ENCODE measurements at regions not wholly inside any gene's neighbourhood (a gene's known extent, or its start where the extent isn't known, plus 50 kb on each side); places are given as distances from the start of the nearest gene placed in this dataset.
A peak's percentile ranks its signal among the peaks of the same experiment; 100 is the strongest.

DNA sequence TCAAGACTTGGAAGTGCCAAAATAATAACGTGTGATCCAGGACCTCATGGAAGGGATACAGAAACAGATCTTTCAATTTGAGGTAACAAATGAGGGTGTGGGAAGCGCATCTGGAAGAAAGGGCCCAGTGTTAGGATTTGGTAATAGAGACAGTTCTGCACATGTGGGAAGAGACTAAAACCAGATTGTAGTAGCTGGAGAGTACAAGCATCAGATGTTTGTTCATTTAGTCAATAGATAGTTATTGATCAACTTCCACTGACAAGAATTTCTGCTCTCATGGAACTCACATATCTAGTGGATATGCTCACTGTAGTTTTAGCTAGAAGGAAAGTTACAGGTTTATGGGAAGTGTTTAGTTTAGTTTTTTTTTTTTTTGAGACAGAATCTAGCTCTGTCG, 153.6 kb downstream of the TLR5 start:
- H3K4me3 ChIP-seq (ENCODE audit: low read depth, low read length), result no peak overlapping the region
- DNase-seq (ENCODE audit: low read depth), result no peak

DNA sequence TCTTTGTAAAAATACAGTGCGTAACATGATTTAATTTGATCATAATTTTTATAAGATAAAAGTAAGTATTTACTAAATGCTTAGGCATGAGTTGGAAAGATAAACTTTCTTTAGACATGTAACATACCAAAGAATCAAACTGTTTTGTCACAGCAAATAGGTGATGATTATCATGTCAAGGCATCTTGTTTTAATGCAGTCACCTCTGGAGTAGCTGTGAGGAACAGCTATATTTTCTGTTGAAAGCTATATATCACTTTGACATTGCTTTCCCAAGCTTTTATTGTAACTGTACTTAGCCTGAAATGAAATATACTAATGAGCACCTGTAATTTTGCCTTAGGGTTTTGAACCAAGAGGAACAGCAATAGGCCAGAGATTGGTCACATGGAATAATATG, 151.9 kb downstream of the TLR5 start:
- DNase-seq (ENCODE audit: low read depth), result no peak
- H3K4me3 ChIP-seq (ENCODE audit: low read depth, low read length), result no peak overlapping the region

DNA sequence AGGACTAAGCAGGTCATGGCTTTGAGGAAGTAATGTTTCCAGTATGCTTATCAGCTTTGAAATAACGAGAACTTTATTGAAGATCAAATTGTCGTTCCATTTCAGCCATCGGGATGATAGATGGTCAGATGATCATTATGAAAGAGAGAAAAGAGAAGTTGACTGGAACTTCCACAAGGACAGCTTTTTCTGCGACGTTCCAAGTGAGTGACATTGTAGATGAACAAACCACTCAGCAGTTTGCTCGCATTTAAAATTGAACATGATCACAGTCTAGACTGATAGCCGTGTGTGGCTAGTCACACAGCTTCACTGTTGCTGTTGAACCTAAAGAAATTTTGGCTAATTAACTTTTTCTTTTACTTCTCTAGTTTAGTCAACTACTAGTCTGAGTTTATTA, 151.1 kb downstream of the TLR5 start:
- H3K4me3 ChIP-seq (ENCODE audit: low read depth, low read length), result no peak overlapping the region
- no peak for DNase-seq (ENCODE audit: low read depth)

DNA sequence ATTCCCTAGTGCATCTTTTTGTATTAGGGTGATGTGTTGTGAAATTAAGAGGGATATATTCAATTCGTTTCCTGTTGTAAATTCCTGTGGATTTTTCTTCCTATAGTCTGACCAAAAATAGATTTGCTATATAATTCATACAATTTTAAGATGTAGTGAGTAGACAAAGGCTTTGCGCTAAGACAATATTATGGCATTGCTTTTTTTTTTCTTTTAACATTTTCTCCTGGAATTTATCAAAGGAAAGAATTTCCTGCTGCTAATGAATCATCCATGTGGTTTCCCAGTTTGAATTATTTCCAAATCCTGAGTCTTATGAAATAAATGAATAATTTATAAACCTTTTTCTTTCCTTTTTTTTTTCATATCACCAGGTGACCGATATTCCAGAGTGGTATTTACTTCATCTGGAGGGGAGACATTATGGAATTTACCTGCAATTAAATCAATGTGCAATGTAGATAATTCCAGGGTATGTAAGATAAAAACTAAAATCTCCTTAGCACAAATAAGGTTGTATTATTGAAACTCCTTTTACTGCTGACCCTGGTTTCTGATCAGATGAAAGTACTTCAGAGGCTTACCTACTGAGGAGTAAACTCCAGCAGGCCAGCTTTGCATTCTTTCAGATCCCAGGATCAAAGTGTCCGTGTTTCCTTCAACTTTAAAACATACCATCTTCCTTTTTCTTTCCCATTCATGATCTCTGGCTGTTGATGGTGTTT, 148.4 kb downstream of the TLR5 start:
- H3K4me3 ChIP-seq (ENCODE audit: low read depth, low read length), result no peak overlapping the region
- DNase-seq (ENCODE audit: low read depth), result peak; percentile 41

DNA sequence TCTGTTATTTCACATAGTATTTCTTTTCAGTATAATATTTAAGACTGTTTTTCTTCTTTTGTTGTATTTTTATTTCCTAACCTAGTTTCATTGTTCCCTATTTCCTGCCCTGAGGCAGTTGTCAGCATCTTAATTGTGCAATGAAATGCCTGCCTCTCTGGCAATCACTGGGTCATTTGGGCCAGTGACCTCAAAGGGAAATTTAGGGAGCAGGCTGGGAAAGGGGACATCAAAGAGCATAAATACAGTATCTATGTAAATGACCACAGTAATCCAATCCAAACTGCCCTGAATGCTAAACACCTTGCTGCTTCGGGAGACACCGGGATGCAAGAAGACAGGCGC, 147.8 kb downstream of the TLR5 start:
- H3K4me3 ChIP-seq (ENCODE audit: low read depth, low read length), result no peak overlapping the region
- DNase-seq (ENCODE audit: low read depth), result no peak

DNA sequence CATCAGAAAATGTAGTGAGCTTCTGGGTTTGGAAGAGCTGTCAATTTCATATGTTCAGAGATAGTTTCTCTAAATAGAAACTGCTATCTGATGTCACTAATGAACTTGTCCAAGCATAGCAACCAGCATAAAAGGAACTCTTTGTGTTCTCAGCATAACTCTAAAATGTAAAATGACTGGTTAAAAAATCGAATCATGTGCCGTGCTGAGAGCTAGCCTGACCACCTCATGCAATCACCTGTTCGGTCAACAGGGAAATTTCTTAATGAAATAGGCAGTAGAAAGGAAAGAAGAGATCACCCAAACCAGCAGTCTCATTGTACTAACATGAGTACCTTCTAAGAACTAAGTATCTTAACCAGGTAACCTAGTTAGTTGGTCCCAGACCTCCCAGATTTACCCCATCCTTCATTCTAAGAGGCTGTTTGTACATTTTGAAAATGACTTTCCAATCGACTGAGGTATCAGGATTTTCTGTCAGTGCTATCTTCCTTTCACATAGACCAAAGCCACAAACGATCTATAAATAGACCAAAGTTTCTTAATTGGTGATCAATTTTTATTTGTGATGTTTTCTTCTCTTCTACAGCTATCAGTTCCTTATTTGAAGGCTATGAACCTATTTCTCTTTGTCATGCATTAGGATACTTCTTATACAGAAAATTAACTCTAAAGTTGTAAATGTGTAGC, 147.3 kb downstream of the TLR5 start:
- no peak overlapping the region for H3K4me3 ChIP-seq (ENCODE audit: low read depth, low read length)

DNA sequence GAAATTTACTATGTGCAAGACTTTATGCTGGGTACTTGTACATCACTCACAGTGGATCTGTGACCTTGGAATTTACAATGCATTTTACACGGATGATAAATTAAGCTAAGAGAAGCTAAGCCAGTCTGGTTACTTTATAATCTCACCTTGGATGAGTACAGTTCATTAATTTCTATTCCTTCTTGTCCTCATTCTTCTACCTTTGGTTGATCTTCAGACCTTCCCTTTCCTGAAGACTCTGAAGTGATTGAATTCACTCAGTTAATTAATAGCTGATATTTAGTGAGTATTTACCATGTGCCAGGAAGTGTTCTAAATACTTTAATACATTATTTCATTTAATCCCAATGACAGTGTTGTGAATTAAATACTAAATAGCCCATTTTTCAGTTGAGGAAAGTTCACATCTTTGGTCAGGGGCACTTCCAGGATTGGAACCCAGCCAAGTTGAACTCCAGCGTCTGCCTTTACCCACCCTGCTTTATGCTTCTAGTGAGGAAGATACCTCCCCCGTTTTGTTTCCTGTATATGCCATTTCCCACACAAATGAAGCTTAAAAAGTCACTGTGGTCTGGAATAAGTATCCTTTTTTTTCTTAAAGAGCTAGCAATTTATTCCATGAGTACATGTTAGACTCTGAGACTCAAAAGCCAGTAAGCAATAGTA, 146.6 kb downstream of the TLR5 start:
- DNase-seq (ENCODE audit: low read depth), result no peak

More for the DNA sequence above, 147.3 kb downstream of the TLR5 start:
- DNase-seq (ENCODE audit: low read depth), result no peak

DNA sequence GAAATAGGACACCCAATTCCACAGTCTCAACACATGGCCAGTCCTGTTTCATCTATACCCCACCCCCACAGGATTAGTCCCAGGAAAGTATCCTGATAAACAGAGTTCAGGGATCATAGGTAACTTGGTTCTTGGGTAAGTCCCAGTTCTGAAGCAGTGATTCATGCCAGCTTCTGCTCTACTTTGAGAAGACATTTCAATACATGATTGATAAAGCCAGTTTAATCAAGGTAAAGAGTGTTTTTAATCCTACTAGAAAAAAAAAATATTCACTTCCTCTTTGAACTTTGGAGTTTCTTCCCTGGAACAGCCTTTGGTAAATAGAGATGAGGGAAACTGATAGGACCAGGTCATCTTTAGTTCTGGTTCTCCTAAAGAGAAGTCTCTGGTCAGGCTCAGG, 142.4 kb downstream of the TLR5 start:
- H3K4me3 ChIP-seq (ENCODE audit: low read depth, low read length), result no peak overlapping the region
- DNase-seq (ENCODE audit: low read depth), result no peak

More for the DNA sequence above, 146.6 kb downstream of the TLR5 start:
- no peak overlapping the region for H3K4me3 ChIP-seq (ENCODE audit: low read depth, low read length)

DNA sequence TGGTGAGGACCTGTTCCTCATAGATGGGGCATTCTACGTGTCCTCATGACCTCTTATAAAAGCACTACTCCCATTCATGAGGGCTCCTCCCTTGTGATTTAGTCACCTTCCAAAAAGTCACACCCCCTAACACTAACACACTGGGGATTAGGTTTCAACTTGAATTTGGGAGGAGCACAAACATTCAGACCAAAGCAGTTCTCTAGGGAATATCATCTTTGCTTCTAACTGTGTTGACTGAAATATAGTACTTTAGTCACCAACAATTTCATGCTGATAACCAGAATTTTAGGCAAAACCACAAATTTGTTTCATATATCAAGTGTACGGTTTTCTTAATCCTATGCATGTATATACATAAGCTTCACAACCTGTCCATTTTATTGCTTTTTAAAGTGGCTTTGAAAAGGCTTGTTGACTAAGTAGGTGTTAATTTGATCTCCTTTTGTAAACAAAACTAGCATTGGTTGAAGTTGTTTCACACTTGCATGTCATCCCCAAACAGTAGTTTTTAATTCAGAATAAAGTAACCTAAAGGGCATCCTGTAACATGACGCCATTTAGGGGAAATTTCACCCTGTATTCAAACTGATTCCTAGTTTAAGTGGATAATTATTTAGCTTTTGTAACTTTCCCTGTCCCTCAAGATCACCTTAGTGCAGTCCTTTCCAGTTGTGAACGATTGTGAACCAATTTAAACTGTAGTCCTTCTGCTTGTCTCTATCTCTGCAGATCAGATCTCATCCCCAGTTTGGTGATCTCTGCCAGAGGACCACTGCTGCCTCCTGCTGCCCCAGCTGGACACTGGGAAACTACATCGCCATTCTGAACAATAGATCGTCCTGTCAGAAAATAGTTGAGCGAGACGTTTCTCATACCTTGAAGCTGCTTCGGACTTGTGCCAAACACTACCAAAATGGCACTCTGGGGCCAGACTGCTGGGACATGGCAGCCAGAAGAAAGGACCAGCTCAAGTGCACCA, 141.1 kb downstream of the TLR5 start:
- H3K4me3 ChIP-seq (ENCODE audit: low read depth, low read length), result no peak overlapping the region
- no peak for DNase-seq (ENCODE audit: low read depth)

DNA sequence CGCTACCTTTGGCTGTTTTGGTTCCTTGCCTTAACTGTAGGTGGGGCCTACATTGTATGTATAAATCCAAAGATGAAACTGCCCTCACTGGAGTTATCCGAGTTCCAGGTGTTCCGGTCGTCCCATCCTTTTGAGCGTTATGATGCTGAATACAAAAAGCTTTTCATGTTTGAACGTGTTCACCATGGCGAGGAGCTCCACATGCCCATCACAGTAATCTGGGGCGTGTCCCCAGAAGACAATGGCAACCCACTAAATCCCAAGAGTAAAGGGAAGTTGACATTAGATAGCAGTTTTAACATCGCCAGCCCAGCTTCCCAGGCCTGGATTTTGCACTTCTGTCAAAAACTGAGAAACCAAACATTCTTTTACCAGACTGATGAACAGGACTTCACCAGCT, 139.5 kb downstream of the TLR5 start:
- H3K4me3 ChIP-seq (ENCODE audit: low read depth, low read length), result no peak overlapping the region
- no peak for DNase-seq (ENCODE audit: low read depth)

DNA sequence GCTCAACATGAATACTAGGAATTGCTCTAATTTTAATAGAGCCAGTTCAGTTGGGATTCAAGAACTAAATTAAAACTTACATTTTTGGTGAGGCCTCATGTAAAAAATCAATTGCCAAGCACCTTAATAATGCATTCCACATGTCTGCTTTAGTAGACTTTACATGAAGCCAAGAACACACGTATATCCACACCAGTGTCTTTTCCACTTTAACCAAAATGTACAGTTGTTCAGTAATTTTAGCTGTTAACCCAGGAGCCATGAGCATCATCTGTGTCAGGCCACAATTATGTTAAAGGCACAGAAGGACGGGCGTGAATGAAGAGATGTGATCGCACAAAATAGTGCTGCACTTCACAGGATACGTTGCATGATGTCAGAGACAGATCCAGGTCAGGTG, 136.7 kb downstream of the TLR5 start:
- DNase-seq (ENCODE audit: low read depth), result no peak
- no peak overlapping the region for H3K4me3 ChIP-seq (ENCODE audit: low read depth, low read length)

DNA sequence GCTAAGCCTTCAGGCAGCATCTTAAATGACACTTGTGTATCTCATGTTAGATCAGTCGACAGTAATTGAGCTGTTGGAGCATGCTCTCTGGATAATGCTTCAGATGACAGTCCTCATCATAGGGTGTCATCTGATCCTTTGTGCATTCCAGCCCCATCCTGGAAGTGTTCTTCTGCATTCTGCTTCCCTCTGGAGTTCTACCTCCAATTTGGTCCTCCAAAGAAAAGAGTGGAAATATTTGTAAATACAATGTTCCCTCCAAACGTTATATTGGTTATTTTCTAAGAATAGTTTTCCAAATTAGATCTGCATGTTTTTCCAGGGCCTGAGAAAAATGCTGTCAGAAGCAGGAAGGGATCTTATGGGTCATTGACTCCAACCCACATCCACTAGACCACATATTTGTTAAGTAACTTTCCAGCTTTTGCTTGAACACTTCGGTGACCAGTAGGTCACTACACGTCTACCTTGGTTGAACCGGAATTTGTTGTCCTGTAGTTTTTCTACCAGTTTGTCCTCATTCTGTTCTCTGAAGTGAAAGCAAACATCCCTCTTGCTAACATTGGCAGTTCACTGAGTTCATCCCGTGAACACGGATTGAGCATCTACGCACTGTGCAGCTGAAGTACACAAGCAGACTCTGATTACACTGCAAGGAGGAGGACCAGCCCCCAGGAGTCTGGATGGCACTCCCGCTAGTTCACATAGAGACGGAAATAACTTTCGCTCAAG, 136.0 kb downstream of the TLR5 start:
- no peak overlapping the region for H3K4me3 ChIP-seq (ENCODE audit: low read depth, low read length)
- DNase-seq (ENCODE audit: low read depth), result no peak

DNA sequence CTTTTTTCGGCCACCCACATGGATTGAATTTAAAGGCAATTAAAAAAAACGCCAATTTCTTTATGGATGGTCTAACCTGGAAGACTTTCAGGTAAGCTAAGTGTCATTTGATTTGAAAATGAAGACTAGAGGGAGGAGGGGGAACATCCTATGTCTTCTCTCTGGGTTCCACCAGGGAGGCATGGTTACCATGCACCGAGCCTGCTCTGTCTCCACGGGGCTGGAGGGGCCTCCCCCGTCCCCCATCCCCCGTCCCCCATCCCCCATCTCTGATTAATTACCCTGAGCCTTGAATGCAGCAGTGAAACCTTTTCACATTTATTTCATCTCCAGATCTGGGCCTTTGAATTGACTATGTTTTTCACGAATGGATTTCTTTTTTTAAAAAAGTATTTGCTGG, 135.1 kb downstream of the TLR5 start:
- DNase-seq (ENCODE audit: low read depth), result no peak
- no peak overlapping the region for H3K4me3 ChIP-seq (ENCODE audit: low read depth, low read length)

DNA sequence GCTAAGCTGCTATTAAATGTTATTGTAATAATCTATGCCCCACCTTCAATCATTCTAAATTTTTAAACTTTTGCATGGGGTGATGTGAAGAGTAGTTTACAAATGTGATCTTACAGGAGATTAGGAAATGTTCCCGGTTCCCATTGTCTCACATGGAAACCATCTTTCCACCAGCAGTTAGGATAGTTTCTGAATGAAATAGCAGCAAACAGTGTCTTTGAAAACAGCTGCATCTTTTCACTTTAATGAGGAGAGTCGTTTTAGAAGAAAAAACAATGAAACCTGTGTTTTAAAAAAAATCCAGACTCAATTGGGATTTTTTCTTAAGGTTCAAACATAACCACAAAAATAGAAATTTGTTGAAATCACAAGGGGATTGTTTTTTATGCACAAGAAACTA, 134.2 kb downstream of the TLR5 start:
- DNase-seq (ENCODE audit: low read depth), result no peak
- H3K4me3 ChIP-seq (ENCODE audit: low read depth, low read length), result no peak overlapping the region

DNA sequence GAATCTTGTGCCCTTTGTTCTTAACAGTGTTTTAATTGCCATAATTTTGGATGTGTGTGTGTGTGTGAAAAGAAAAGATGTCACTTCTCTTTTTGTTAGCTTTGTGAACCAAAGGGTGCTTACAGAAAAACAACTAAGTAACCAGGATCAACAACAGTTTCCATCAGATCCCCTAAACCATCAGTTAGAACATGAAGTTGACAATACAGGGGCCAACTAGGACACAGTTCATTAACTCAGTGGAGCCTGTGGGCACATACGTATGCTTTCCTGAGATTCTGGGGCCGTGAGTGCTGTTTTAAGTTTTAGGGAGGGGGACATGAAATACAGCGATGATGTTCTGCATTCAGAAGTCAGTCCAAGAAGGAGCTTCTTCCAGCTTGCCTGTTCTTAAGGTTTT, 133.6 kb downstream of the TLR5 start:
- no peak for DNase-seq (ENCODE audit: low read depth)
- H3K4me3 ChIP-seq (ENCODE audit: low read depth, low read length), result no peak overlapping the region

DNA sequence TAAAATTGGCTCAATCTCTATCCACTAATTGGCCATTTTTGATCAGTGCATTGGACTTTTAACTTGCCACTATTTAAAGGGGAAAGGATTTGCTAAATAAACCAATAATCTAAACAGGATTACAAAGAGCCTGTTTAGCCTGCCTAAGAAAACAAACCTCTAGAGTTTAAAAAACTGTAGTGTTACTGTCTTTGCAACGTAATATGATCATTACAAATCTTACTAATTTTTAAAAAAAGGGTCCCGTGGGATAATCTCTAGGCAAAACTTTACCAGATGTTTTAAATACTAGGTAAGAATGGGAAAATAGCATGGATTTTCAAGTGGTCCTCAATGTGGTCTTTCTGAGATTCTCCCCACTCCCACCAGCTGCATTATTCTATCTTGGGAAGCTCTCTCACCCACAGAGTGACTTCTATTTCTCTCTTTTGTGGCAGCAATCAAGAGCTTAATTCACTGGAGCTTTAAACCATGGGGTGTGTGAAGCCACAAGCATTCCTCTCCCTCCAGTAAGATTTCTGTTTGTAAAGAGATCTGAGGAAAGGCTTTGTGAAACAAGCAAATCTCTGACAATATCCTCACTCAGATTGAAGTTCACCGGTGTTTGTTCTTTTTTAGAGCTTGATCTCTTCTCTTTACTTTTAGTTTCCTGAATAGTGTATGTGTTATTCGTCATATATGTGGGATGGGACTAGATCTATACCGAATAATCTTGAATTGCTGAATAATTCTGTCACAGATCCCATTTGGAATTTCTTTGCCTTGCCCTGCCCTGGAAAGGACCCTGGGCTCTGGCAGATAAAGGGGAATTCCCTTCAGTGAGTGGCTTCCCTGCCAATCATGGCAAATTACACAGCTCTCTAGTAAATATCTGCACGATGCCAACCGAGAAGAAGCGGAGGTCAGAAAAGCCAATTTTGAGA, 132.2 kb downstream of the TLR5 start:
- peak; percentile 30 for DNase-seq (ENCODE audit: low read depth)
- H3K4me3 ChIP-seq (ENCODE audit: low read depth, low read length), result no peak overlapping the region

DNA sequence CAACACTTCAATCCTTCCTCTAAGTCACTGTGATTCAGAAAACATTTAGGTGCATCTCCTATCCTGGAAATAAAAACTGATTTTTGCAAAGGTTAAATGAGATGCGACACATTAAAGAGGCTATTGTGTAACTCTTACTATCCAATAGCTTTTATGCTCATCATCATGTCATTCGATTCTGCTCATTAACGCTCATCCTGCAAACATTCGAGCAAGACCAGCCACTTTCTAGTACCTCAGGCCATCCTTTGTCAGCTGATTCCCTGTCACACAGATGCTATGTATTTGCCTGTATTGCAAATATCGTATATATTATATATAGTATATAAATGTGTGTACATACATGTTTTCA, 131.6 kb downstream of the TLR5 start:
- DNase-seq (ENCODE audit: low read depth), result no peak
- H3K4me3 ChIP-seq (ENCODE audit: low read depth, low read length), result no peak overlapping the region

DNA sequence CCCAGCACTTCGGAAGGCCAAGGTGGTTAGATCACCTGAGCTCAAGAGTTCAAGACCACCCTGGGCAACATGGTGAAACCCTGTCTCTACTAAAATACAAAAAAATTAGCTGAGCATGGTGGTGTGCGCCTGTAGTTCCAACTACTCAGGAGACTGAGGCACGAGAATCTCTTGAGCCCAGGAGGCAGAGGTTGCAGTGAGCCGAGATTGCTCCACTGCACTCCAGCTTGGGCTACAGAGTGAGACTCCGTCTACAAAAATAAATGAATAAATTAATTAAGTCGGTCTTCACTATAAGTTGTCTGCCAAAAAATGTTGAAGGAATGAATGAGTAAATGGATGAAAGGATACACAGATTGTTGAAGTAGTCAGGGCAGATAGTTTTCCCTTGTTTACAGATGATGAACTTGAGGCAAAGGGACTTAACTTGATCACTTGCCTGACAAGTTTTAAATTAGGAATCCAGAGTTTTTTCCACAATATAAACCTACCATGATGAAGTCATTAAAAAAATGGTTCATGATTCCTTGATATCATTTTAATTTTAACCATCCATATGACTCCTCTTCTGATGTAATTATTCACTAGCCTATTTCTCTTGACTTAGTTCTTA, 130.8 kb downstream of the TLR5 start:
- H3K4me3 ChIP-seq (ENCODE audit: low read depth, low read length), result no peak overlapping the region
- DNase-seq (ENCODE audit: low read depth), result no peak
